ENCODE measurements at regions not wholly inside any gene's neighbourhood (a gene's known extent, or its start where the extent isn't known, plus 50 kb on each side); places are given as distances from the start of the nearest gene placed in this dataset.

GRCh38 chr4:174147863-174148262 lies 135.6 kb downstream of the FBXO8 start:
- Histone ChIP-seq H3K4me3 (ENCODE audit: low read length) (no peak overlapping the region), H3K9ac (ENCODE audit: low read length) (no peak overlapping the region), H3K27me3 (ENCODE audit: control insufficient read depth, insufficient read depth, low read length) (no peaks in the 10 kb centered on the region), H3K4me1 (ENCODE audit: control insufficient read depth, insufficient read depth, low read length) (no peaks in the 10 kb centered on the region), H3K9me3 (ENCODE audit: control insufficient read depth, low read length) (no peaks in the 10 kb centered on the region), H3K36me3 (ENCODE audit: control insufficient read depth, insufficient read depth, low read length) (no peaks in the 10 kb centered on the region)

GRCh38 chr4:174144106-174144505 lies 139.4 kb downstream of the FBXO8 start:
- Histone ChIP-seq H3K4me3 (ENCODE audit: low read length) (no peak overlapping the region), H3K9me3 (ENCODE audit: control insufficient read depth, low read length) (no peaks in the 10 kb centered on the region), H3K36me3 (ENCODE audit: control insufficient read depth, insufficient read depth, low read length) (no peaks in the 10 kb centered on the region), H3K27me3 (ENCODE audit: control insufficient read depth, insufficient read depth, low read length) (no peaks in the 10 kb centered on the region), H3K9ac (ENCODE audit: low read length) (no peak overlapping the region), H3K4me1 (ENCODE audit: control insufficient read depth, insufficient read depth, low read length) (no peaks in the 10 kb centered on the region)

DNA sequence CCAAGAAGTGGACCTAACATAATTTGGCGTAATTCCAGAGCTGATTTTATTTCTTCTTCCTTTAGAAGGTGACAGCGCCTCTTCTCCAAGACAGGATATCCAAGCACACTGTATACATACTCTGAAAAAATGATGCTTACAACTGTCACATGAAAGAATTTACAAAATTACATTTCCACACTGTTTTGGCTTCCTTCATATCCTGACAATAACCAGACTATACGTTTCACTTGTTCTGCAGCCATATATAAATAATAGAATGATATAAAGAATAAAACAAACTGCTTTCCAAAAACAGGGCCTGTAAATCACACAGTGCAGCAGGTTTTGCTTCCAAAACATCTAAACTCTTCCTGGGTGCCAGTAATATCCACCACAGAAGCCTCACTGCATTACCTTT lies 141.6 kb downstream of the FBXO8 start:
- Histone ChIP-seq H3K9ac (ENCODE audit: low read length) (no peak overlapping the region), H3K27me3 (ENCODE audit: control insufficient read depth, insufficient read depth, low read length) (no peaks in the 10 kb centered on the region), H3K4me3 (ENCODE audit: low read length) (no peak overlapping the region), H3K4me1 (ENCODE audit: control insufficient read depth, insufficient read depth, low read length) (no peaks in the 10 kb centered on the region), H3K9me3 (ENCODE audit: control insufficient read depth, low read length) (no peaks in the 10 kb centered on the region), H3K36me3 (ENCODE audit: control insufficient read depth, insufficient read depth, low read length) (no peaks in the 10 kb centered on the region)

DNA sequence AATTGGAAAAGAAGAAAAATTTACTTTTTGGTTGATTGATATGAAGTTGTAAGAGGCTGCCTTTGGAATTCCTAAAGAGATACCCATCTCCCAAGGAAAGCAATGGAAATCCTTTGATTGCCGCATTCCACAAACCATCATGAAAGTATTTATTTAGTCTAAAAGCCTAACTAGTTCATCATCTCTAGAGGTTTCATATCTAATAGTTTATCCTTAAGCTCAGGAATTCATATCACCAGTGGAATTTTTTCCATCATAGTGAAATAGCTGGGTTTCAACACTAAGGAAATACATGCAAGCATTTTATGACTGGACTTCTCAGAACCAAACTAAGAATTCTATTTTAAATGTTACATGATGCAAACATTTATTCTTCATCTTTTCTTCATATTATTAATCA lies 144.9 kb downstream of the FBXO8 start:
- H3K27me3 ChIP-seq (ENCODE audit: control insufficient read depth, insufficient read depth, low read length) = no peaks in the 10 kb centered on the region
- no peaks in the 10 kb centered on the region for H3K36me3 ChIP-seq (ENCODE audit: control insufficient read depth, insufficient read depth, low read length)
- no peak overlapping the region for H3K4me3 ChIP-seq (ENCODE audit: low read length)
- no peaks in the 10 kb centered on the region for H3K4me1 ChIP-seq (ENCODE audit: control insufficient read depth, insufficient read depth, low read length)
- H3K9ac ChIP-seq (ENCODE audit: low read length) = no peak overlapping the region
- no peaks in the 10 kb centered on the region for H3K9me3 ChIP-seq (ENCODE audit: control insufficient read depth, low read length)

DNA sequence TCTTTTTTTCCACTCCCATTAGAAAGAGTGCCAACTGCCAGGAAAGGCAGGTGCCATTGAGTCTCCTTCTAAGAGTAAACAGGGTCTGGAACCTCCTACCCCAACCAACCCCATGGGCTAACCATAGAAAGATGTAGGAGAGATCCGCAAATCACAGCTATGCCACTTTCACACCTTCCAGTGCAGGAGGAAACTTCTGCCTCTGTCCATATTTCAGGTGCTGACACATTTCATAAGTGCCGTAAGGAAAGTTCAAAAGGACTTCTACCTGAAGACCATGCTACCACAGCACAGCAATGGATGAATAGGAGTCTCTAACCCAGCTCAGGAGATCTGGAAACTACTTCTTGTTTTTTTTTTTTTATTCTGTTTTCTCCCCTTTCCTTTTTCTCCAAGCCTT lies 145.8 kb downstream of the FBXO8 start:
- Histone ChIP-seq H3K4me1 (ENCODE audit: control insufficient read depth, insufficient read depth, low read length) (no peaks in the 10 kb centered on the region), H3K4me3 (ENCODE audit: low read length) (no peak overlapping the region), H3K9ac (ENCODE audit: low read length) (no peak overlapping the region), H3K9me3 (ENCODE audit: control insufficient read depth, low read length) (no peaks in the 10 kb centered on the region), H3K27me3 (ENCODE audit: control insufficient read depth, insufficient read depth, low read length) (no peaks in the 10 kb centered on the region), H3K36me3 (ENCODE audit: control insufficient read depth, insufficient read depth, low read length) (no peaks in the 10 kb centered on the region)

DNA sequence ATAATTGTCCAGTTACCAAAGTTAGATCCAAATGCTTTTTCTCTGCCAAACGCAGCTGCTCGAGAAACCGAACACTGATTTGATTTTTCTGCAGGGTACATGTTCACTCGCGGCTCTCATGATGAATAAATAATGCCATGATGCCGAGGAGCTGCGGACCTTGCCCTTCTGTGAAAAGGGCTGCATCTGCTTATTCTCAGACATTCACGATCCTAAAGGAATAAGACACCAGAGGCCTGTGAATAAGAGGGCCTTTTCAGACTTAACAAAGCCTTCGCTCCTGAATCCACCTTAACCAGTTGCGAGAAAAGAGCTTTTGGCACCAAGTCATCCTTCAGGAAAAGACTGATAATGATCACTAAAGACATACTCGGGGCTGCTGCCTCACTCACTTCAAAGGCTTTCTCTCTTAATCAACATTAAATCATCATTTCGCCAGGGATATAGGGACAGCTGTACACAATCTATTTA lies 147.5 kb downstream of the FBXO8 start:
- no peaks in the 10 kb centered on the region for H3K4me1 ChIP-seq (ENCODE audit: control insufficient read depth, insufficient read depth, low read length)
- H3K4me3 ChIP-seq (ENCODE audit: low read length) = no peak overlapping the region
- H3K36me3 ChIP-seq (ENCODE audit: control insufficient read depth, insufficient read depth, low read length) = no peaks in the 10 kb centered on the region
- no peaks in the 10 kb centered on the region for H3K27me3 ChIP-seq (ENCODE audit: control insufficient read depth, insufficient read depth, low read length)
- H3K9ac ChIP-seq (ENCODE audit: low read length) = peak overlapping the region; percentile 12
- no peaks in the 10 kb centered on the region for H3K9me3 ChIP-seq (ENCODE audit: control insufficient read depth, low read length)

DNA sequence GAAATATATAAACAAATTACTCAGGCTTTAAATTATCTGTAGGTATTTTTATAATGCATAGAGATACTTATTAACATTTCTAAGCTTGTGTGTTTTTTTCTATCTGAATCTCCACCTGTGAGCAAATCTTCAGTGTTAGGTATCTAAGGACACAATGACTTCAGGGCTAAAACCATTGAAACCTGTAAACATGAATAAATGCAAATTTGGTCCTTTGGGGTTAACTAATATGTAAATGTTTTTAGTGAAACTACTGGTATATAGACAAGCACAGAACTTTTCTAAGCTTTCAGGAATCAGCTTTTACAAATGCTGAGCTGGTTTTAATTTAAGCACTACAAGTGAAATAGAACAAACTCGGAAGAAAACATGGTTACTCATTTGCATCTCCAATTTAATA lies 147.9 kb downstream of the FBXO8 start:
- H3K36me3 ChIP-seq (ENCODE audit: control insufficient read depth, insufficient read depth, low read length) = no peaks in the 10 kb centered on the region
- no peak overlapping the region for H3K9ac ChIP-seq (ENCODE audit: low read length)
- no peaks in the 10 kb centered on the region for H3K4me1 ChIP-seq (ENCODE audit: control insufficient read depth, insufficient read depth, low read length)
- H3K27me3 ChIP-seq (ENCODE audit: control insufficient read depth, insufficient read depth, low read length) = no peaks in the 10 kb centered on the region
- no peaks in the 10 kb centered on the region for H3K9me3 ChIP-seq (ENCODE audit: control insufficient read depth, low read length)
- no peak overlapping the region for H3K4me3 ChIP-seq (ENCODE audit: low read length)

DNA sequence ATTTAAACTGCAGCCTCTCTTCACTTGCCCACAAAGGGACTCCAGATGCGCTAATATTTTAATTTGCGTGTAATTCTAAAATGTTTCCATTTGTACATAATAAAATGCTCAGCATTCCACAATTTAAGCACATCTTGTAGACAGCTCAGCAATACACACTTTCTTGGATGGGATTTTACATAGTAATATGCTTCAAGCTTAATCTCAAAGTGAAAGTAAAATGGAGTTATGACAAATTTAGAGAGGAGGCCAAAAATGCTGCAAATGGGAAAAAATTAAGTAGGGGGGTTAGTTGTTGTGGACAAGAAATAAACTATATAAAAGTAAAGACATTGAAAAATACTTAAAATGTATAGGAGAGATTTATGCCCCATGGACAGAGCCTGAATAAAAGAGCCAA lies 149.1 kb downstream of the FBXO8 start:
- no peak overlapping the region for H3K9ac ChIP-seq (ENCODE audit: low read length)
- H3K4me3 ChIP-seq (ENCODE audit: low read length) = no peak overlapping the region
- H3K27me3 ChIP-seq (ENCODE audit: control insufficient read depth, insufficient read depth, low read length) = no peaks in the 10 kb centered on the region
- H3K9me3 ChIP-seq (ENCODE audit: control insufficient read depth, low read length) = no peaks in the 10 kb centered on the region
- H3K4me1 ChIP-seq (ENCODE audit: control insufficient read depth, insufficient read depth, low read length) = no peaks in the 10 kb centered on the region
- no peaks in the 10 kb centered on the region for H3K36me3 ChIP-seq (ENCODE audit: control insufficient read depth, insufficient read depth, low read length)

- H3K36me3 ChIP-seq (ENCODE audit: control insufficient read depth, insufficient read depth, low read length) = no peaks in the 10 kb centered on the region
- H3K4me3 ChIP-seq (ENCODE audit: low read length) = no peak overlapping the region
- H3K27me3 ChIP-seq (ENCODE audit: control insufficient read depth, insufficient read depth, low read length) = no peaks in the 10 kb centered on the region
- no peaks in the 10 kb centered on the region for H3K9me3 ChIP-seq (ENCODE audit: control insufficient read depth, low read length)
- no peak overlapping the region for H3K9ac ChIP-seq (ENCODE audit: low read length)
- H3K4me1 ChIP-seq (ENCODE audit: control insufficient read depth, insufficient read depth, low read length) = no peaks in the 10 kb centered on the region
These were observed 149.9 kb downstream of the FBXO8 start for GRCh38 chr4:174133551-174133950.

GRCh38 chr4:174131901-174132300 lies 151.6 kb downstream of the FBXO8 start:
- no peak overlapping the region for H3K4me3 ChIP-seq (ENCODE audit: low read length)
- H3K27me3 ChIP-seq (ENCODE audit: control insufficient read depth, insufficient read depth, low read length) = no peaks in the 10 kb centered on the region
- H3K36me3 ChIP-seq (ENCODE audit: control insufficient read depth, insufficient read depth, low read length) = no peaks in the 10 kb centered on the region
- H3K4me1 ChIP-seq (ENCODE audit: control insufficient read depth, insufficient read depth, low read length) = no peaks in the 10 kb centered on the region
- no peaks in the 10 kb centered on the region for H3K9me3 ChIP-seq (ENCODE audit: control insufficient read depth, low read length)
- no peak overlapping the region for H3K9ac ChIP-seq (ENCODE audit: low read length)

- no peaks in the 10 kb centered on the region for H3K27me3 ChIP-seq (ENCODE audit: control insufficient read depth, insufficient read depth, low read length)
- no peak overlapping the region for H3K9ac ChIP-seq (ENCODE audit: low read length)
- H3K36me3 ChIP-seq (ENCODE audit: control insufficient read depth, insufficient read depth, low read length) = no peaks in the 10 kb centered on the region
- no peaks in the 10 kb centered on the region for H3K4me1 ChIP-seq (ENCODE audit: control insufficient read depth, insufficient read depth, low read length)
- no peaks in the 10 kb centered on the region for H3K9me3 ChIP-seq (ENCODE audit: control insufficient read depth, low read length)
- H3K4me3 ChIP-seq (ENCODE audit: low read length) = no peak overlapping the region
These were observed 160.8 kb downstream of the FBXO8 start for GRCh38 chr4:174122705-174123104.

- Histone ChIP-seq H3K9ac (ENCODE audit: low read length) (no peak overlapping the region), H3K4me1 (ENCODE audit: control insufficient read depth, insufficient read depth, low read length) (no peaks in the 10 kb centered on the region), H3K27me3 (ENCODE audit: control insufficient read depth, insufficient read depth, low read length) (no peaks in the 10 kb centered on the region), H3K36me3 (ENCODE audit: control insufficient read depth, insufficient read depth, low read length) (no peaks in the 10 kb centered on the region), H3K4me3 (ENCODE audit: low read length) (no peak overlapping the region), H3K9me3 (ENCODE audit: control insufficient read depth, low read length) (no peaks in the 10 kb centered on the region)
These were observed 162.8 kb downstream of the FBXO8 start for GRCh38 chr4:174120446-174121295.
